ENCODE measurements at regions not wholly inside any gene's neighbourhood (a gene's known extent, or its start where the extent isn't known, plus 50 kb on each side); places are given as distances from the start of the nearest gene placed in this dataset.

- TF ChIP-seq CTCF (IDR thresholded peaks at IDR 0.05) (no peak), POLR2A (IDR thresholded peaks at IDR 0.05) (no peak)
These were observed 960.0 kb upstream of the RAG2 start for GRCh38 chr11:37557990-37558389.
